ENCODE measurements at regions not wholly inside any gene's neighbourhood (a gene's known extent, or its start where the extent isn't known, plus 50 kb on each side); places are given as distances from the start of the nearest gene placed in this dataset.
A peak's percentile ranks its signal among the peaks of the same experiment; 100 is the strongest.

GRCh38 chr3:177300039-177300833, 103.0 kb upstream of the TBL1XR1 start:
- Histone ChIP-seq H3K9me3 (replicated peaks in 1 of 3) (no peaks in the 10 kb centered on the region), H3K36me3 (replicated peaks in 1 of 2) (no peaks in the 10 kb centered on the region), H3K4me1 (replicated peaks in 1 of 2) (no peaks in the 10 kb centered on the region), H3K27ac (no peak overlapping the region), H3K4me3 (no peak overlapping the region), H3K27me3 (no peaks in the 10 kb centered on the region)
- no peak for TF ChIP-seq POLR2A (IDR thresholded peaks at IDR 0.05)
- TF ChIP-seq CTCF (IDR thresholded peaks at IDR 0.05): no peak
- WGBS, 4 donors: 70 to 79% (median 74%) methylated on average over 11 to 12 of the region's 12 CpGs
- DNase-seq: peak in 2 of 7 donors; percentile 16 to 18
- intact Hi-C loops (cut with DNase I): no loop called here

GRCh38 chr3:177300842-177301241, 103.6 kb upstream of the TBL1XR1 start:
- Histone ChIP-seq H3K36me3 (replicated peaks in 1 of 2) (no peaks in the 10 kb centered on the region), H3K4me1 (replicated peaks in 1 of 2) (no peaks in the 10 kb centered on the region), H3K27ac (no peak overlapping the region), H3K4me3 (no peak overlapping the region), H3K9me3 (replicated peaks in 1 of 3) (no peaks in the 10 kb centered on the region), H3K27me3 (no peaks in the 10 kb centered on the region)
- DNase-seq: no peak
- TF ChIP-seq CTCF (IDR thresholded peaks at IDR 0.05) (no peak), POLR2A (IDR thresholded peaks at IDR 0.05) (no peak)
- 57 to 63% (median 59%) methylated on average over 2 of the region's 2 CpGs for whole genome bisulfite sequencing, 4 donors
- intact Hi-C loops (cut with DNase I): no loop called here

GRCh38 chr3:177306252-177306651, 109.0 kb upstream of the TBL1XR1 start:
- no peaks in the 10 kb centered on the region for H3K36me3 ChIP-seq (replicated peaks in 1 of 2)

GRCh38 chr3:177307391-177307790, 110.1 kb upstream of the TBL1XR1 start:
- Histone ChIP-seq H3K27ac (no peak overlapping the region), H3K27me3 (no peaks in the 10 kb centered on the region), H3K4me3 (no peak overlapping the region), H3K4me1 (replicated peaks in 1 of 2) (no peaks in the 10 kb centered on the region), H3K9me3 (replicated peaks in 1 of 3) (peaks cover 0 to 5% (median 2%) of the 10 kb centered on the region in 3 donors), H3K36me3 (replicated peaks in 1 of 2) (no peaks in the 10 kb centered on the region)
- WGBS, 4 donors: 78 to 95% (median 94%) methylated on average over 4 of the region's 4 CpGs
- intact Hi-C loops (cut with DNase I): no loop called here
- TF ChIP-seq CTCF (IDR thresholded peaks at IDR 0.05) (no peak), POLR2A (IDR thresholded peaks at IDR 0.05) (no peak)
- no peak for DNase-seq

More at GRCh38 chr3:177306252-177306651, 109.0 kb upstream of the TBL1XR1 start:
- Histone ChIP-seq H3K4me1 (replicated peaks in 1 of 2) (no peaks in the 10 kb centered on the region), H3K27ac (no peak overlapping the region), H3K4me3 (no peak overlapping the region), H3K9me3 (replicated peaks in 1 of 3) (peaks cover 0 to 5% (median 2%) of the 10 kb centered on the region in 3 donors), H3K27me3 (no peaks in the 10 kb centered on the region)
- no peak for DNase-seq
- WGBS, 4 donors: 65 to 85% (median 81%) methylated on average over 1 to 2 of the region's 2 CpGs
- TF ChIP-seq CTCF (IDR thresholded peaks at IDR 0.05): no peak
- no peak for TF ChIP-seq POLR2A (IDR thresholded peaks at IDR 0.05)
- intact Hi-C loops (cut with DNase I): no loop called here

All from adrenal gland (tissue), 9 donors.